ENCODE measurements at regions not wholly inside any gene's neighbourhood (a gene's known extent, or its start where the extent isn't known, plus 50 kb on each side); places are given as distances from the start of the nearest gene placed in this dataset.

- TF ChIP-seq CTCF (IDR thresholded peaks at IDR 0.05; ENCODE audit: low read depth, low read length, poor library complexity, severe bottlenecking) (no peak), EZH2phosphoT487 (IDR thresholded peaks at IDR 0.05; ENCODE audit: borderline replicate concordance, low read length) (no peak)
Observed at GRCh38 chr18:10022365-10022764, 108.5 kb downstream of the VAPA start.
